Muscle of leg (tissue), 3 donors: ENCODE measurements at regions not wholly inside any gene's neighbourhood (a gene's known extent, or its start where the extent isn't known, plus 50 kb on each side); places are given as distances from the start of the nearest gene placed in this dataset.

Source experiments
- DNase-seq: peaks from one replicate; pipeline ENCODE4 v3.0.0; 2013
- H3K27ac ChIP-seq: one replicate; pipeline ENCODE4 v1.5.1; 2013; ENCODE audit warnings: mild to moderate bottlenecking, low read length, control low read depth
- H3K27me3 ChIP-seq: one replicate; pipeline ENCODE4 v1.6.1; 2013; ENCODE audit warnings: low read length; ENCODE audit not compliant: control insufficient read depth, insufficient read depth
- H3K36me3 ChIP-seq: one replicate; pipeline ENCODE4 v1.6.1; 2013; ENCODE audit warnings: low read length; ENCODE audit not compliant: control insufficient read depth, insufficient read depth
- H3K4me1 ChIP-seq: one replicate; pipeline ENCODE4 v1.6.1; 2013; ENCODE audit warnings: low read length; ENCODE audit not compliant: control insufficient read depth, insufficient read depth
- H3K4me3 ChIP-seq: one replicate; pipeline ENCODE4 v1.5.1; 2013; ENCODE audit warnings: low read length, control low read depth
- H3K9me3 ChIP-seq: replicated peaks from 2 replicates; pipeline ENCODE4 v1.6.1; 2013; ENCODE audit warnings: low read depth, low read length; ENCODE audit not compliant: control insufficient read depth
- WGBS: methylation state at CpG from one replicate; pipeline ENCODE4 v1.1.5; 2013; ENCODE audit warnings: missing lambda C conversion rate; ENCODE audit not compliant: insufficient coverage; 5-methylcytosine and 5-hydroxymethylcytosine counted together

- no peak for DNase-seq
- Histone ChIP-seq H3K27ac (no peak overlapping the region), H3K4me3 (no peak overlapping the region), H3K9me3 (no peaks in the 10 kb centered on the region), H3K4me1 (no peaks in the 10 kb centered on the region), H3K27me3 (no peaks in the 10 kb centered on the region), H3K36me3 (no peaks in the 10 kb centered on the region)
- no CpG with 5 or more reads among the region's 3 CpGs for WGBS
Observed at GRCh38 chr5:5822729-5823257, 400.3 kb downstream of the ICE1 start.

- Histone ChIP-seq H3K9me3 (no peaks in the 10 kb centered on the region), H3K4me1 (no peaks in the 10 kb centered on the region)
Observed at GRCh38 chr5:5816960-5817359, 394.5 kb downstream of the ICE1 start.

GRCh38 chr5:5813441-5813840, 391.0 kb downstream of the ICE1 start:
- WGBS, result no CpG with 5 or more reads among the region's 5 CpGs
- no peak for DNase-seq

More at GRCh38 chr5:5816960-5817359, 394.5 kb downstream of the ICE1 start:
- Histone ChIP-seq H3K36me3 (no peaks in the 10 kb centered on the region), H3K4me3 (no peak overlapping the region), H3K27ac (no peak overlapping the region), H3K27me3 (no peaks in the 10 kb centered on the region)
- DNase-seq, result no peak

GRCh38 chr5:5810461-5810860, 388.0 kb downstream of the ICE1 start:
- Histone ChIP-seq H3K27ac (no peak overlapping the region), H3K4me1 (no peaks in the 10 kb centered on the region), H3K27me3 (no peaks in the 10 kb centered on the region), H3K36me3 (no peaks in the 10 kb centered on the region), H3K9me3 (no peaks in the 10 kb centered on the region), H3K4me3 (no peak overlapping the region)
- 59% methylated on average over 2 of the region's 2 CpGs for WGBS
- no peak for DNase-seq

More at GRCh38 chr5:5813441-5813840, 391.0 kb downstream of the ICE1 start:
- Histone ChIP-seq H3K4me1 (no peaks in the 10 kb centered on the region), H3K36me3 (no peaks in the 10 kb centered on the region), H3K27ac (no peak overlapping the region), H3K4me3 (no peak overlapping the region), H3K9me3 (no peaks in the 10 kb centered on the region), H3K27me3 (no peaks in the 10 kb centered on the region)

- Histone ChIP-seq H3K4me3 (no peak overlapping the region), H3K9me3 (no peaks in the 10 kb centered on the region), H3K27me3 (no peaks in the 10 kb centered on the region), H3K27ac (no peak overlapping the region), H3K4me1 (no peaks in the 10 kb centered on the region), H3K36me3 (no peaks in the 10 kb centered on the region)
- WGBS, result 82% methylated on average over 4 of the region's 7 CpGs
- no peak for DNase-seq
Observed at GRCh38 chr5:5805916-5806315, 383.4 kb downstream of the ICE1 start.

- H3K36me3 ChIP-seq, result no peaks in the 10 kb centered on the region
- no peaks in the 10 kb centered on the region for H3K27me3 ChIP-seq
- no peak overlapping the region for H3K27ac ChIP-seq
- no peaks in the 10 kb centered on the region for H3K9me3 ChIP-seq
- DNase-seq, result no peak
- 86% methylated on average over 5 of the region's 8 CpGs for WGBS
- H3K4me1 ChIP-seq, result no peaks in the 10 kb centered on the region
- H3K4me3 ChIP-seq, result no peak overlapping the region
Observed at GRCh38 chr5:5804478-5805233, 382.2 kb downstream of the ICE1 start.

GRCh38 chr5:5800801-5801761, 378.6 kb downstream of the ICE1 start:
- Histone ChIP-seq H3K4me3 (no peak overlapping the region), H3K27me3 (no peaks in the 10 kb centered on the region), H3K36me3 (no peaks in the 10 kb centered on the region), H3K9me3 (no peaks in the 10 kb centered on the region), H3K27ac (no peak overlapping the region), H3K4me1 (no peaks in the 10 kb centered on the region)
- no peak for DNase-seq
- WGBS, result 79% methylated on average over 10 of the region's 11 CpGs

GRCh38 chr5:5799826-5800225, 377.3 kb downstream of the ICE1 start:
- peaks cover 3% of the 10 kb centered on the region for H3K4me1 ChIP-seq
- no peak overlapping the region for H3K4me3 ChIP-seq
- no peaks in the 10 kb centered on the region for H3K36me3 ChIP-seq
- WGBS, result no CpG with 5 or more reads among the region's 3 CpGs
- DNase-seq, result no peak
- no peak overlapping the region for H3K27ac ChIP-seq
- H3K27me3 ChIP-seq, result no peaks in the 10 kb centered on the region
- no peaks in the 10 kb centered on the region for H3K9me3 ChIP-seq

GRCh38 chr5:5799229-5799628, 376.8 kb downstream of the ICE1 start:
- no peak for DNase-seq
- Histone ChIP-seq H3K36me3 (no peaks in the 10 kb centered on the region), H3K9me3 (no peaks in the 10 kb centered on the region), H3K27ac (no peak overlapping the region), H3K27me3 (no peaks in the 10 kb centered on the region), H3K4me3 (no peak overlapping the region), H3K4me1 (peaks cover 3% of the 10 kb centered on the region)
- WGBS, result no CpG with 5 or more reads among the region's 4 CpGs

- Histone ChIP-seq H3K4me1 (peaks cover 3% of the 10 kb centered on the region), H3K27me3 (no peaks in the 10 kb centered on the region), H3K27ac (no peak overlapping the region), H3K4me3 (no peak overlapping the region), H3K36me3 (no peaks in the 10 kb centered on the region), H3K9me3 (no peaks in the 10 kb centered on the region)
- WGBS, result 13% methylated on average over 2 of the region's 4 CpGs
- no peak for DNase-seq
Observed at GRCh38 chr5:5798462-5798861, 376.0 kb downstream of the ICE1 start.
